ENCODE measurements at regions not wholly inside any gene's neighbourhood (a gene's known extent, or its start where the extent isn't known, plus 50 kb on each side); places are given as distances from the start of the nearest gene placed in this dataset.

- TF ChIP-seq CTCF (IDR thresholded peaks at IDR 0.05) (no peak), POLR2A (IDR thresholded peaks at IDR 0.05; ENCODE audit: low read depth) (no peak), POLR2AphosphoS5 (IDR thresholded peaks at IDR 0.05) (no peak), EP300 (IDR thresholded peaks at IDR 0.05) (no peak)
Measured at GRCh38 chr4:160117686-160118085, 1014.8 kb downstream of the RAPGEF2 start.

Data from esophagus muscularis mucosa (tissue), 4 donors.